GM23338 (cell line): ENCODE measurements at regions not wholly inside any gene's neighbourhood (a gene's known extent, or its start where the extent isn't known, plus 50 kb on each side); places are given as distances from the start of the nearest gene placed in this dataset.

Experiments used
- CTCF ChIP-seq, 2 experiments: fragments of 200-600 bp in 1 of 2; sonication (generic) in 1 of 2; conservative IDR thresholded peaks; 2 replicates each; pipeline versions ENCODE4 v1.5.1 to v1.6.1; 2016 to 2017; ENCODE audit warnings: antibody characterized with exemption in 2 of 2, low read depth in 2 of 2, mild to moderate bottlenecking in 2 of 2, moderate library complexity in 1 of 2
- EZH2 ChIP-seq: fragments of 200-600 bp; sonication (generic); IDR thresholded peaks from one replicate; pipeline ENCODE4 v1.8.0; 2017; ENCODE audit warnings: antibody characterized with exemption, mild to moderate bottlenecking, low read depth; ENCODE audit not compliant: unreplicated experiment
- EZH2phosphoT487 ChIP-seq: fragments of 200-600 bp; sonication (generic); IDR thresholded peaks from one replicate; pipeline ENCODE4 v1.8.1; 2018; ENCODE audit warnings: antibody characterized with exemption; ENCODE audit not compliant: unreplicated experiment
- NANOG ChIP-seq: IDR thresholded peaks from 2 replicates; pipeline ENCODE4 v1.6.1; 2016; ENCODE audit warnings: antibody characterized with exemption, borderline replicate concordance
- POLR2AphosphoS5 ChIP-seq: IDR thresholded peaks from 2 replicates; pipeline ENCODE4 v1.6.1; 2016; ENCODE audit warnings: antibody characterized with exemption, low read depth
- REST ChIP-seq: IDR thresholded peaks from one replicate; pipeline ENCODE4 v1.6.1; 2018; ENCODE audit warnings: antibody characterized with exemption; ENCODE audit not compliant: unreplicated experiment
- STAT1 ChIP-seq: IDR thresholded peaks from one replicate; pipeline ENCODE4 v1.6.1; 2016; ENCODE audit warnings: antibody characterized with exemption; ENCODE audit not compliant: unreplicated experiment

- no peak for TF ChIP-seq CTCF (conservative IDR thresholded peaks at IDR 0.05; ENCODE audit: low read depth in 2 of 2)
- no peak for TF ChIP-seq EZH2
- TF ChIP-seq POLR2AphosphoS5 = no peak
- TF ChIP-seq NANOG = no peak
- no peak for TF ChIP-seq REST
- no peak for TF ChIP-seq EZH2phosphoT487
- TF ChIP-seq STAT1 = no peak
Observed at GRCh38 chr5:174412941-174413340, 311.4 kb upstream of the MSX2 start.
